ENCODE measurements at regions not wholly inside any gene's neighbourhood (a gene's known extent, or its start where the extent isn't known, plus 50 kb on each side); places are given as distances from the start of the nearest gene placed in this dataset.

GRCh38 chrX:122046226-122046625, 998.8 kb downstream of the GLUD2 start:
- TF ChIP-seq MAX (IDR thresholded peaks at IDR 0.05) (no peak), TAF1 (IDR thresholded peaks at IDR 0.05; ENCODE audit: low read depth) (no peak), TEAD4 (IDR thresholded peaks at IDR 0.05) (no peak), YY1 (IDR thresholded peaks at IDR 0.05; ENCODE audit: low read depth) (no peak), NFIC (IDR thresholded peaks at IDR 0.05) (no peak), EP300 (IDR thresholded peaks at IDR 0.05; ENCODE audit: borderline replicate concordance) (no peak), CEBPB (IDR thresholded peaks at IDR 0.05) (no peak), EGR1 (IDR thresholded peaks at IDR 0.05) (no peak), CREB1 (IDR thresholded peaks at IDR 0.05; ENCODE audit: low read depth) (no peak), REST (IDR thresholded peaks at IDR 0.05; ENCODE audit: low read depth) (no peak), FOXM1 (IDR thresholded peaks at IDR 0.05; ENCODE audit: borderline replicate concordance, low read depth) (no peak), USF1 (IDR thresholded peaks at IDR 0.05) (no peak), ZBTB7A (IDR thresholded peaks at IDR 0.05; ENCODE audit: low read depth) (no peak), RAD21 (IDR thresholded peaks at IDR 0.05; ENCODE audit: low read depth) (no peak)
